IMR-90 (cell line): ENCODE measurements at regions not wholly inside any gene's neighbourhood (a gene's known extent, or its start where the extent isn't known, plus 50 kb on each side); places are given as distances from the start of the nearest gene placed in this dataset.

ENCODE experiments used
- ATAC-seq: fragments of 200-7000 bp; cut with Tn5 transposase; 2 replicates; pipeline ENCODE4 v1.9.1; 2020; ENCODE audit warnings: low read depth, mild to moderate bottlenecking, moderate library complexity
- BruUV-seq: library from RNA; stranded (reverse); fragments of 400-500 nt; replicated peaks from 2 replicates; lab custom pipeline; 2021; lab: Mats Ljungman, UMichigan
- CTCF ChIA-PET: fragments of 300-600 bp; formaldehyde crosslinking; extraction: SDS; loops from one replicate; lab custom pipeline; 2021; ENCODE audit warnings: antibody characterized with exemption; lab: Yijun Ruan, JAX
- POLR2A ChIA-PET: fragments of 300-600 bp; sonication (Branson Sonifier 250); formaldehyde crosslinking; loops from one replicate; lab custom pipeline; 2022; ENCODE audit warnings: antibody characterized with exemption; ENCODE audit not compliant: unreplicated experiment; lab: Charles Lee
- DNase-seq: peaks from one replicate; pipeline ENCODE4 v3.0.0; 2013
- H2AFZ ChIP-seq: replicated peaks from 2 replicates; pipeline ENCODE3; 2013; ENCODE audit warnings: low read length, mild to moderate bottlenecking; ENCODE audit not compliant: poor library complexity
- H2AK5ac ChIP-seq: 2 replicates; pipeline ENCODE4 v1.6.1; 2013; ENCODE audit warnings: low read depth, low read length, inconsistent platforms
- H2AK9ac ChIP-seq: replicated peaks from 2 replicates; pipeline ENCODE3; 2013; ENCODE audit warnings: mild to moderate bottlenecking, low read depth, low read length, moderate library complexity; ENCODE audit not compliant: poor library complexity
- H2BK120ac ChIP-seq: 2 replicates; pipeline ENCODE4 v1.6.1; 2013; ENCODE audit warnings: low read depth, low read length, inconsistent platforms
- H2BK15ac ChIP-seq: 3 replicates; pipeline ENCODE4 v1.6.1; 2013; ENCODE audit warnings: low read depth, low read length, inconsistent platforms
- H2BK20ac ChIP-seq: 2 replicates; pipeline ENCODE4 v1.6.1; 2013; ENCODE audit warnings: low read depth, mild to moderate bottlenecking, inconsistent platforms, low read length, moderate library complexity
- H2BK5ac ChIP-seq: 2 replicates; pipeline ENCODE4 v1.6.1; 2013; ENCODE audit warnings: mild to moderate bottlenecking, low read depth, low read length, inconsistent platforms; ENCODE audit not compliant: poor library complexity, severe bottlenecking
- H3K14ac ChIP-seq: replicated peaks from 2 replicates; pipeline ENCODE4 v1.6.1; 2013; ENCODE audit warnings: low read depth, low read length, inconsistent platforms
- H3K18ac ChIP-seq: 2 replicates; pipeline ENCODE4 v1.6.1; 2013; ENCODE audit warnings: low read depth, low read length, control low read depth
- H3K23ac ChIP-seq: 2 replicates; pipeline ENCODE4 v1.6.1; 2013; ENCODE audit warnings: low read depth, low read length, inconsistent platforms
- H3K27ac ChIP-seq: 2 replicates; pipeline ENCODE4 v1.5.1; 2013; ENCODE audit warnings: mild to moderate bottlenecking, control low read depth, low read length; ENCODE audit not compliant: insufficient read depth
- H3K27me3 ChIP-seq: 2 replicates; pipeline ENCODE4 v1.6.1; 2013; ENCODE audit warnings: low read length; ENCODE audit not compliant: control insufficient read depth, insufficient read depth
- H3K36me3 ChIP-seq: 2 replicates; pipeline ENCODE4 v1.6.1; 2013; ENCODE audit warnings: low read length, mixed read lengths; ENCODE audit not compliant: control insufficient read depth, insufficient read depth
- H3K4ac ChIP-seq: 2 replicates; pipeline ENCODE4 v1.6.1; 2013; ENCODE audit warnings: low read depth, low read length, inconsistent platforms
- H3K4me1 ChIP-seq: 2 replicates; pipeline ENCODE4 v1.6.1; 2013; ENCODE audit warnings: low read length, mixed read lengths; ENCODE audit not compliant: control insufficient read depth, insufficient read depth
- H3K4me2 ChIP-seq: 2 replicates; pipeline ENCODE4 v1.6.1; 2013; ENCODE audit warnings: low read depth, mild to moderate bottlenecking, control low read depth, low read length, moderate library complexity
- H3K4me3 ChIP-seq: 2 replicates; pipeline ENCODE4 v1.5.1; 2013; ENCODE audit warnings: low read depth, mild to moderate bottlenecking, control low read depth, low read length, moderate library complexity; ENCODE audit not compliant: insufficient read depth
- H3K56ac ChIP-seq: 2 replicates; pipeline ENCODE4 v1.6.1; 2013; ENCODE audit warnings: low read length, inconsistent platforms; ENCODE audit not compliant: insufficient read depth; ENCODE audit errors: extremely low read depth
- H3K79me1 ChIP-seq, 2 experiments: 2 replicates each; pipeline ENCODE4 v1.6.1; 2013; ENCODE audit warnings: low read length in 2 of 2, inconsistent platforms in 1 of 2, low read depth in 1 of 2
- H3K9ac ChIP-seq: 2 replicates; pipeline ENCODE4 v1.6.1; 2013; ENCODE audit warnings: low read depth, low read length, control low read depth
- H3K9me1 ChIP-seq: 2 replicates; pipeline ENCODE4 v1.6.1; 2013; ENCODE audit warnings: low read length, inconsistent platforms; ENCODE audit not compliant: insufficient read depth
- H3K9me3 ChIP-seq: 2 replicates; pipeline ENCODE4 v1.6.1; 2013; ENCODE audit warnings: low read length; ENCODE audit not compliant: control insufficient read depth, insufficient read depth
- H4K20me1 ChIP-seq: 2 replicates; pipeline ENCODE4 v1.6.1; 2013; ENCODE audit warnings: low read length, inconsistent platforms; ENCODE audit not compliant: insufficient read depth
- H4K5ac ChIP-seq: 2 replicates; pipeline ENCODE4 v1.6.1; 2013; ENCODE audit warnings: mild to moderate bottlenecking, low read depth, low read length, control low read depth
- H4K8ac ChIP-seq, 2 experiments: 2 replicates each; pipeline ENCODE4 v1.6.1; 2013; ENCODE audit warnings: low read depth in 2 of 2, low read length in 2 of 2, control low read depth in 1 of 2, inconsistent platforms in 1 of 2
- H4K91ac ChIP-seq: 2 replicates; pipeline ENCODE4 v1.6.1; 2013; ENCODE audit warnings: low read depth, low read length, inconsistent platforms; ENCODE audit not compliant: insufficient read depth
- BHLHE40 ChIP-seq: fragments of 150-350 bp; IDR thresholded peaks from 2 replicates; pipeline ENCODE4 v1.6.1; 2016; ENCODE audit warnings: mild to moderate bottlenecking, low read depth, low read length
- CEBPB ChIP-seq: IDR thresholded peaks from 2 replicates; pipeline ENCODE4 v1.6.1; 2012; ENCODE audit warnings: low read depth, low read length, improper control_type of control experiment
- CHD1 ChIP-seq: IDR thresholded peaks from 2 replicates; pipeline ENCODE4 v1.6.1; 2012; ENCODE audit warnings: low read depth, low read length, improper control_type of control experiment
- FOS ChIP-seq: fragments of 150-350 bp; IDR thresholded peaks from 2 replicates; pipeline ENCODE4 v1.6.1; 2016; ENCODE audit warnings: low read depth, low read length
- MXI1 ChIP-seq: IDR thresholded peaks from 2 replicates; pipeline ENCODE4 v1.6.1; 2012; ENCODE audit warnings: low read depth, mild to moderate bottlenecking, low read length, moderate library complexity, borderline replicate concordance
- WGBS, 2 experiments: methylation state at CpG; one replicate each; pipeline versions ENCODE4 v1.1.5 to v1.1.7; 2013; ENCODE audit warnings: missing lambda C conversion rate in 2 of 2; ENCODE audit not compliant: insufficient read length in 1 of 2; ENCODE audit errors: extremely low coverage in 2 of 2; 5-methylcytosine and 5-hydroxymethylcytosine counted together
- dilution Hi-C: fragments of 300-500 bp; cut with HindIII; formaldehyde crosslinking; loops from one replicate; pipeline ENCODE4 v1.14.3; 2018; ENCODE audit warnings: low sequenced_read_pairs; ENCODE audit not compliant: unreplicated experiment
- in situ Hi-C: fragments of 300-500 bp; cut with MboI; formaldehyde crosslinking; loops from 3 replicates; pipeline ENCODE4 v1.14.3; 2019; ENCODE audit warnings: low sequenced_read_pairs, inconsistent platforms, mixed read lengths
- intact Hi-C: fragments of 100-400 bp; cut with micrococcal nuclease; formaldehyde crosslinking; loops from 2 replicates; pipeline ENCODE4 v1.10.0; 2022

GRCh38 chr6:165263-165662, 127.0 kb upstream of the DUSP22 start:
- Histone ChIP-seq H3K27me3 (peaks cover 3% of the 10 kb centered on the region; the same call in 1 of the 2 replicates), H4K8ac (no peak overlapping the region), H2BK15ac (no peak overlapping the region), H4K91ac (no peak overlapping the region), H2BK20ac (no peak overlapping the region), H3K14ac (no peak overlapping the region), H4K20me1 (no peaks in the 10 kb centered on the region), H3K36me3 (no peaks in the 10 kb centered on the region), H3K4ac (no peak overlapping the region), H3K23ac (no peak overlapping the region), H3K4me3 (no peak overlapping the region), H2AK5ac (no peak overlapping the region), H3K18ac (no peak overlapping the region), H3K79me1 (no peaks in the 10 kb centered on the region), H3K9ac (no peak overlapping the region), H3K27ac (no peak overlapping the region), H3K4me1 (no peaks in the 10 kb centered on the region), H3K9me1 (no peaks in the 10 kb centered on the region), H2BK5ac (no peak overlapping the region), H3K4me2 (no peak overlapping the region), H2AK9ac (no peak overlapping the region), H2AFZ (no peak overlapping the region), H3K9me3 (no peaks in the 10 kb centered on the region), H3K56ac (no peak overlapping the region), H4K5ac (no peak overlapping the region), H2BK120ac (no peak overlapping the region)
- ChIA-PET POLR2A (no interaction called here), CTCF (no interaction called here)
- no peak for ATAC-seq
- dilution Hi-C loops, result no loop called here
- WGBS, 2 experiments, result no CpG with 5 or more reads among the region's 1 CpG
- BruUV-seq, result no TSS peak
- in situ Hi-C loops, result no loop called here
- DNase-seq, result no peak
- intact Hi-C loops, result no loop called here
- no peak for TF ChIP-seq MXI1
- no peak for TF ChIP-seq FOS
- no peak for TF ChIP-seq CHD1
- TF ChIP-seq CEBPB, result no peak
- TF ChIP-seq BHLHE40, result no peak
